ENCODE measurements at regions not wholly inside any gene's neighbourhood (a gene's known extent, or its start where the extent isn't known, plus 50 kb on each side); places are given as distances from the start of the nearest gene placed in this dataset.

DNA sequence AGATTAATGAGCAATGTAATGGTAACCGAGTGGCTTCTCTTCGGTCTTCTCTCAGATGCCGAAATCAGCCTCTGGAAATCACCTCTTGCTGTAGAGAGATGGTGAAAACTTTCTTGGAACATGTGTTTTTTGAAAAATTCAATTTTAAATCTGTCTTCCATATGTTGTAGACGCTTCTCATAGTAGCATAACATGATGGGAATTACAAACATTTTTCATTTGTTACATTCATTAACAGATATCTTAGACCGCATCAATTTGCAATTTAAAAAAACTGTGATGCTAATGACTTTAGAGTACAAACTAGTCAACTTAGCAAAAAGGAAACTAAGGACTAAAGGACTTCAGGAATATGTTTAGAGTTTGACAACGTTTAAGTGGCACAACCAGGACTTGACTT lies 275.2 kb downstream of the ASXL3 start:
- H3K36me3 Mint-ChIP-seq (ENCODE audit: low read depth), result no peaks in the 10 kb centered on the region
- no peak overlapping the region for H3K27ac Mint-ChIP-seq
- no peak overlapping the region for H3K4me3 ChIP-seq
- no peaks in the 10 kb centered on the region for H3K36me3 ChIP-seq (ENCODE audit: insufficient read depth)
- no peak overlapping the region for H3K4me2 ChIP-seq
- no peaks in the 10 kb centered on the region for H3K4me1 ChIP-seq (ENCODE audit: insufficient read depth)
- DNase-seq (ENCODE audit: low spot score), result no peak
- TF ChIP-seq CREB1 (CRISPR knock-in tag; IDR thresholded peaks at IDR 0.05; ENCODE audit: low read depth) (no peak), NANOG (IDR thresholded peaks at IDR 0.05; ENCODE audit: borderline replicate concordance) (no peak), POLR2AphosphoS5 (IDR thresholded peaks at IDR 0.05; ENCODE audit: low read depth) (no peak), STAT1 (IDR thresholded peaks at IDR 0.05; ENCODE audit: unreplicated experiment) (no peak), JUNB (IDR thresholded peaks at IDR 0.05; ENCODE audit: unreplicated experiment) (no peak), EZH2 (IDR thresholded peaks at IDR 0.05; ENCODE audit: low read depth, unreplicated experiment) (no peak), EZH2phosphoT487 (IDR thresholded peaks at IDR 0.05; ENCODE audit: unreplicated experiment) (no peak), ZNF331 (CRISPR knock-in tag; IDR thresholded peaks at IDR 0.05; ENCODE audit: low read depth) (no peak), ZNF114 (CRISPR knock-in tag; IDR thresholded peaks at IDR 0.05) (no peak)
- TF ChIP-seq, protein P1, sequence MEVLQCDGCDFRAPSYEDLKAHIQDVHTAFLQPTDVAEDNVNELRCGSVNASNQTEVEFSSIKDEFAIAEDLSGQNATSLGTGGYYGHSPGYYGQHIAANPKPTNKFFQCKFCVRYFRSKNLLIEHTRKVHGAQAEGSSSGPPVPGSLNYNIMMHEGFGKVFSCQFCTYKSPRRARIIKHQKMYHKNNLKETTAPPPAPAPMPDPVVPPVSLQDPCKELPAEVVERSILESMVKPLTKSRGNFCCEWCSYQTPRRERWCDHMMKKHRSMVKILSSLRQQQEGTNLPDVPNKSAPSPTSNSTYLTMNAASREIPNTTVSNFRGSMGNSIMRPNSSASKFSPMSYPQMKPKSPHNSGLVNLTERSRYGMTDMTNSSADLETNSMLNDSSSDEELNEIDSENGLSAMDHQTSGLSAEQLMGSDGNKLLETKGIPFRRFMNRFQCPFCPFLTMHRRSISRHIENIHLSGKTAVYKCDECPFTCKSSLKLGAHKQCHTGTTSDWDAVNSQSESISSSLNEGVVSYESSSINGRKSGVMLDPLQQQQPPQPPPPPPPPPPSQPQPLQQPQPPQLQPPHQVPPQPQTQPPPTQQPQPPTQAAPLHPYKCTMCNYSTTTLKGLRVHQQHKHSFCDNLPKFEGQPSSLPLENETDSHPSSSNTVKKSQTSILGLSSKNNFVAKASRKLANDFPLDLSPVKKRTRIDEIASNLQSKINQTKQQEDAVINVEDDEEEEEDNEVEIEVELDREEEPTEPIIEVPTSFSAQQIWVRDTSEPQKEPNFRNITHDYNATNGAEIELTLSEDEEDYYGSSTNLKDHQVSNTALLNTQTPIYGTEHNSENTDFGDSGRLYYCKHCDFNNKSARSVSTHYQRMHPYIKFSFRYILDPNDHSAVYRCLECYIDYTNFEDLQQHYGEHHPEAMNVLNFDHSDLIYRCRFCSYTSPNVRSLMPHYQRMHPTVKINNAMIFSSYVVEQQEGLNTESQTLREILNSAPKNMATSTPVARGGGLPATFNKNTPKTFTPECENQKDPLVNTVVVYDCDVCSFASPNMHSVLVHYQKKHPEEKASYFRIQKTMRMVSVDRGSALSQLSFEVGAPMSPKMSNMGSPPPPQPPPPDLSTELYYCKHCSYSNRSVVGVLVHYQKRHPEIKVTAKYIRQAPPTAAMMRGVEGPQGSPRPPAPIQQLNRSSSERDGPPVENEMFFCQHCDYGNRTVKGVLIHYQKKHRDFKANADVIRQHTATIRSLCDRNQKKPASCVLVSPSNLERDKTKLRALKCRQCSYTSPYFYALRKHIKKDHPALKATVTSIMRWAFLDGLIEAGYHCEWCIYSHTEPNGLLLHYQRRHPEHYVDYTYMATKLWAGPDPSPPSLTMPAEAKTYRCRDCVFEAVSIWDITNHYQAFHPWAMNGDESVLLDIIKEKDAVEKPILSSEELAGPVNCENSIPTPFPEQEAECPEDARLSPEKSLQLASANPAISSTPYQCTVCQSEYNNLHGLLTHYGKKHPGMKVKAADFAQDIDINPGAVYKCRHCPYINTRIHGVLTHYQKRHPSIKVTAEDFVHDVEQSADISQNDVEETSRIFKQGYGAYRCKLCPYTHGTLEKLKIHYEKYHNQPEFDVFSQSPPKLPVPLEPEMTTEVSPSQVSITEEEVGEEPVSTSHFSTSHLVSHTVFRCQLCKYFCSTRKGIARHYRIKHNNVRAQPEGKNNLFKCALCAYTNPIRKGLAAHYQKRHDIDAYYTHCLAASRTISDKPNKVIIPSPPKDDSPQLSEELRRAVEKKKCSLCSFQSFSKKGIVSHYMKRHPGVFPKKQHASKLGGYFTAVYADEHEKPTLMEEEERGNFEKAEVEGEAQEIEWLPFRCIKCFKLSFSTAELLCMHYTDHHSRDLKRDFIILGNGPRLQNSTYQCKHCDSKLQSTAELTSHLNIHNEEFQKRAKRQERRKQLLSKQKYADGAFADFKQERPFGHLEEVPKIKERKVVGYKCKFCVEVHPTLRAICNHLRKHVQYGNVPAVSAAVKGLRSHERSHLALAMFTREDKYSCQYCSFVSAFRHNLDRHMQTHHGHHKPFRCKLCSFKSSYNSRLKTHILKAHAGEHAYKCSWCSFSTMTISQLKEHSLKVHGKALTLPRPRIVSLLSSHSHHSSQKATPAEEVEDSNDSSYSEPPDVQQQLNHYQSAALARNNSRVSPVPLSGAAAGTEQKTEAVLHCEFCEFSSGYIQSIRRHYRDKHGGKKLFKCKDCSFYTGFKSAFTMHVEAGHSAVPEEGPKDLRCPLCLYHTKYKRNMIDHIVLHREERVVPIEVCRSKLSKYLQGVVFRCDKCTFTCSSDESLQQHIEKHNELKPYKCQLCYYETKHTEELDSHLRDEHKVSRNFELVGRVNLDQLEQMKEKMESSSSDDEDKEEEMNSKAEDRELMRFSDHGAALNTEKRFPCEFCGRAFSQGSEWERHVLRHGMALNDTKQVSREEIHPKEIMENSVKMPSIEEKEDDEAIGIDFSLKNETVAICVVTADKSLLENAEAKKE (CRISPR knock-in tag; IDR thresholded peaks at IDR 0.05), result no peak
- TF ChIP-seq, protein P2, sequence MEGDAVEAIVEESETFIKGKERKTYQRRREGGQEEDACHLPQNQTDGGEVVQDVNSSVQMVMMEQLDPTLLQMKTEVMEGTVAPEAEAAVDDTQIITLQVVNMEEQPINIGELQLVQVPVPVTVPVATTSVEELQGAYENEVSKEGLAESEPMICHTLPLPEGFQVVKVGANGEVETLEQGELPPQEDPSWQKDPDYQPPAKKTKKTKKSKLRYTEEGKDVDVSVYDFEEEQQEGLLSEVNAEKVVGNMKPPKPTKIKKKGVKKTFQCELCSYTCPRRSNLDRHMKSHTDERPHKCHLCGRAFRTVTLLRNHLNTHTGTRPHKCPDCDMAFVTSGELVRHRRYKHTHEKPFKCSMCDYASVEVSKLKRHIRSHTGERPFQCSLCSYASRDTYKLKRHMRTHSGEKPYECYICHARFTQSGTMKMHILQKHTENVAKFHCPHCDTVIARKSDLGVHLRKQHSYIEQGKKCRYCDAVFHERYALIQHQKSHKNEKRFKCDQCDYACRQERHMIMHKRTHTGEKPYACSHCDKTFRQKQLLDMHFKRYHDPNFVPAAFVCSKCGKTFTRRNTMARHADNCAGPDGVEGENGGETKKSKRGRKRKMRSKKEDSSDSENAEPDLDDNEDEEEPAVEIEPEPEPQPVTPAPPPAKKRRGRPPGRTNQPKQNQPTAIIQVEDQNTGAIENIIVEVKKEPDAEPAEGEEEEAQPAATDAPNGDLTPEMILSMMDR (conservative IDR thresholded peaks at IDR 0.05; ENCODE audit: low read depth in 2 of 2), result no peak
- TF ChIP-seq, protein P3, sequence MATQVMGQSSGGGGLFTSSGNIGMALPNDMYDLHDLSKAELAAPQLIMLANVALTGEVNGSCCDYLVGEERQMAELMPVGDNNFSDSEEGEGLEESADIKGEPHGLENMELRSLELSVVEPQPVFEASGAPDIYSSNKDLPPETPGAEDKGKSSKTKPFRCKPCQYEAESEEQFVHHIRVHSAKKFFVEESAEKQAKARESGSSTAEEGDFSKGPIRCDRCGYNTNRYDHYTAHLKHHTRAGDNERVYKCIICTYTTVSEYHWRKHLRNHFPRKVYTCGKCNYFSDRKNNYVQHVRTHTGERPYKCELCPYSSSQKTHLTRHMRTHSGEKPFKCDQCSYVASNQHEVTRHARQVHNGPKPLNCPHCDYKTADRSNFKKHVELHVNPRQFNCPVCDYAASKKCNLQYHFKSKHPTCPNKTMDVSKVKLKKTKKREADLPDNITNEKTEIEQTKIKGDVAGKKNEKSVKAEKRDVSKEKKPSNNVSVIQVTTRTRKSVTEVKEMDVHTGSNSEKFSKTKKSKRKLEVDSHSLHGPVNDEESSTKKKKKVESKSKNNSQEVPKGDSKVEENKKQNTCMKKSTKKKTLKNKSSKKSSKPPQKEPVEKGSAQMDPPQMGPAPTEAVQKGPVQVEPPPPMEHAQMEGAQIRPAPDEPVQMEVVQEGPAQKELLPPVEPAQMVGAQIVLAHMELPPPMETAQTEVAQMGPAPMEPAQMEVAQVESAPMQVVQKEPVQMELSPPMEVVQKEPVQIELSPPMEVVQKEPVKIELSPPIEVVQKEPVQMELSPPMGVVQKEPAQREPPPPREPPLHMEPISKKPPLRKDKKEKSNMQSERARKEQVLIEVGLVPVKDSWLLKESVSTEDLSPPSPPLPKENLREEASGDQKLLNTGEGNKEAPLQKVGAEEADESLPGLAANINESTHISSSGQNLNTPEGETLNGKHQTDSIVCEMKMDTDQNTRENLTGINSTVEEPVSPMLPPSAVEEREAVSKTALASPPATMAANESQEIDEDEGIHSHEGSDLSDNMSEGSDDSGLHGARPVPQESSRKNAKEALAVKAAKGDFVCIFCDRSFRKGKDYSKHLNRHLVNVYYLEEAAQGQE (IDR thresholded peaks at IDR 0.05; ENCODE audit: unreplicated experiment), result no peak
- TF ChIP-seq, protein P4, sequence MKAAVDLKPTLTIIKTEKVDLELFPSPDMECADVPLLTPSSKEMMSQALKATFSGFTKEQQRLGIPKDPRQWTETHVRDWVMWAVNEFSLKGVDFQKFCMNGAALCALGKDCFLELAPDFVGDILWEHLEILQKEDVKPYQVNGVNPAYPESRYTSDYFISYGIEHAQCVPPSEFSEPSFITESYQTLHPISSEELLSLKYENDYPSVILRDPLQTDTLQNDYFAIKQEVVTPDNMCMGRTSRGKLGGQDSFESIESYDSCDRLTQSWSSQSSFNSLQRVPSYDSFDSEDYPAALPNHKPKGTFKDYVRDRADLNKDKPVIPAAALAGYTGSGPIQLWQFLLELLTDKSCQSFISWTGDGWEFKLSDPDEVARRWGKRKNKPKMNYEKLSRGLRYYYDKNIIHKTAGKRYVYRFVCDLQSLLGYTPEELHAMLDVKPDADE (IDR thresholded peaks at IDR 0.05), result no peak
- no peaks in the 10 kb centered on the region for H4K20me1 ChIP-seq (replicated peaks; ENCODE audit: insufficient read depth)
- H3K9me3 Mint-ChIP-seq, result no peaks in the 10 kb centered on the region
- H3K79me2 ChIP-seq (replicated peaks; ENCODE audit: insufficient read depth), result no peaks in the 10 kb centered on the region
- H3K27me3 ChIP-seq (ENCODE audit: insufficient read depth), result no peaks in the 10 kb centered on the region
- no peak for ATAC-seq
- no peaks in the 10 kb centered on the region for H3K9me2 ChIP-seq (ENCODE audit: insufficient read depth)
- H2AFZ ChIP-seq, result no peak overlapping the region
- no peak overlapping the region for H3K27ac ChIP-seq (ENCODE audit: low read depth)
- H3K27me3 Mint-ChIP-seq (ENCODE audit: insufficient read depth, low read depth, poor library complexity), result no peaks in the 10 kb centered on the region
- no peak overlapping the region for H3K4me3 Mint-ChIP-seq
- peaks cover 8% of the 10 kb centered on the region; the same call in 2 of the 3 replicates for H3K4me1 Mint-ChIP-seq
- H3F3A ChIP-seq (replicated peaks; ENCODE audit: low read depth), result no peaks in the 10 kb centered on the region

Measured in GM23338 (cell line).